ENCODE measurements at regions not wholly inside any gene's neighbourhood (a gene's known extent, or its start where the extent isn't known, plus 50 kb on each side); places are given as distances from the start of the nearest gene placed in this dataset.

DNA sequence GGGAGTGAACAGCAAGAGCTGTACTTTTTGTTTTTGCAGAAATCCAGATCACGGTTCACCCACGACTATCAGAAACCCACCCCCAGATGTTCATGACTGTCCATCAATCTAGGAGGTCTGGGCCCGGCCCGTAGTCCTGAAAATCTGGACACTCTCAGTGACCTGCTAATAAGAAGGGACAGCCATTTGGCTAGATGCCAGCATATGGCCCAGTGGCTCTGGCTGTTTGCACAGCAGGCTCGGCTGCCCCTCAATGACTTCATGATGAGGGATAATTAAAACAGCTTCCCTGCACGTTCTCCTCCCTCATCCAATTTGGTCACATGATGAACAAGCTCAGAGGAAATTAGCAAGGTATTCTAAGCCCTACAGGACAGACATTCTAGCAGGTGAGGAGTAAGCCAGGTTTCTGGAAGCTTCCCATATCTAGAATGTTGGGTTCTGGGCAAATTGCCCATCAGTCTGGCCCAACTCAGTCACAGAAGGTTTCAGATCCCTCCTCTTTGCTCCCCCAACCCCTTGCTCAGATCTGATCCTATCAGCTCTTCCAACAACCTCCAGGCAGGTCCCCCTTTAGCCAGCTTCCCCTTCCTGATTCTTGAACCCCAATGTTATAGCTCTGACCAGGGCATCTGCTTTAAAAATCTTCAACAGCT, 397.3 kb downstream of the SHANK2 start:
- H3K4me3 ChIP-seq (ENCODE audit: low read depth, low read length) = no peak overlapping the region

DNA sequence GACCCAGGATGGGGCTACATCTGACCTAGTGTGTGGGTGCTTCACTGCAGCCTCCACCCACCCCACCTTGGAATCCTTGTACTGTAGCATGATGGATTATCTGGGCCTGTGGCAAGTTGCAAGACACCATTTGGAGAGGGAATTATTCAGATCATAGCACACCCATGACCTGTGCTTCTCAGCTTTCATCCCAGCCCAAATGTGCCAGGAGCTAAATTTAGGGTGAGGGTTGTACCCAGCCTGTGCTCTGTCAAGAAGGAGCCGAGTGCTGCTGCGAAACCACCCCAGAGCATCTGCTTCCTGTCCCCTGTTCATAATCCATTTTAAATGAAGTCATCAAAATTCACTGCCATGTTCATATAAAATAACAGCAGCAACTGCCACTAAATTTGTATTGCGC, 394.5 kb downstream of the SHANK2 start:
- H3K4me3 ChIP-seq (ENCODE audit: low read depth, low read length) = no peak overlapping the region

DNA sequence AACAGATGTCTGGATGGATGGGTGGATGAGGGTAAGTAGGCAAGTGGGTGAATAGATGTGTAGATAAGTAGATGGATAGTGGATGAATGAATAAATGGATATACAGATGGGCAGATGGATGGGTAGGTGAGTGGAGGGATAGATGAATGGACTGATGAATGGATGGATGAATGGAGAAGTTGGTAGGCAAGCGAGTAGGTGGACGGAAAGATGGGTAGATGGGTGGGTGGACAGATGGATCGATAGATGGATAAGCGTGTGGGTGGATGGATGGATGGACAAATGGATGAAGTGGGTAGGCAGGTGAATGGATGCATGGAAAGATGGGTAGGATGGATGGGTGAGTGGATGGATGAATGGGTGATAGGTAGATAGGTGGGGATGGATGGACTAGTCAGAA, 393.2 kb downstream of the SHANK2 start:
- no peak overlapping the region for H3K4me3 ChIP-seq (ENCODE audit: low read depth, low read length)

DNA sequence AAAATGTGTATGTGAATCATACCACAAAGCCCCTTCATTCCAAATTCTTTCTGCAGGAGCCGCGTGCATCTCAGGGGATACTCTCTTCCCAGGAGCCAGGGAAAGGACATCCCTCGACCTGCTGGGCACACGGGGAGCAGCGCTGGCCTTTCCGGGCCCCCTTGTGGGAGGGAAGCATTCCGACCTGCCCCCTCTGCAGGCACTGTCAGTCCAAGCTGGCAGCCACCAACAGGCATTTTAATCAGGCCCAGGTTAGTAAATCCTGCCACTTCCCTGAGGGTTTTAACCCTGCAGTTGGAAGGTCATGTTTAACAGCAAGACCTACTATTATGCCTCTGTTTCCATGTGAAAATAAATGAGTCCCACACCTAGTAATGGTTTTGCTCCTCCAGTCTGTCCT, 391.5 kb downstream of the SHANK2 start:
- H3K4me3 ChIP-seq (ENCODE audit: low read depth, low read length) = no peak overlapping the region

DNA sequence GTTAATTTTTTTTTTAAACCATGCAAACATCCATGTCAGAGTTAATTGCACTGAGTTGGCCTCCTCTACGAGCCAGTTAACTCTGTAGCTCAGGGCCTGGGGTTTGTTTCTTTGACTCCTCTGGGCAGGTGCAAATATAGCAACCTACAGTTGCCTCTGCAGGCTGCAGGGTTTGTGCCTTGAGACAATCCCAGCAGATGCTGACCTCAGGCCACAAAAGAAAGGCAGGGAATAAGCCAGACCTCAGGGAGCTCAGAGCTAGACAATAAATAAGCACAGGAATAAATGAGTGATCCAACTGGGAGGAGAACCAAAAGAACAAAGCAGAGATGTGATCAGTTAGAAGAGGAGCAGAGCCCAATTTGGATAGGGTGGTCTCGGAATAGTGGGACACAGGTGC, 390.8 kb downstream of the SHANK2 start:
- no peak overlapping the region for H3K4me3 ChIP-seq (ENCODE audit: low read depth, low read length)

DNA sequence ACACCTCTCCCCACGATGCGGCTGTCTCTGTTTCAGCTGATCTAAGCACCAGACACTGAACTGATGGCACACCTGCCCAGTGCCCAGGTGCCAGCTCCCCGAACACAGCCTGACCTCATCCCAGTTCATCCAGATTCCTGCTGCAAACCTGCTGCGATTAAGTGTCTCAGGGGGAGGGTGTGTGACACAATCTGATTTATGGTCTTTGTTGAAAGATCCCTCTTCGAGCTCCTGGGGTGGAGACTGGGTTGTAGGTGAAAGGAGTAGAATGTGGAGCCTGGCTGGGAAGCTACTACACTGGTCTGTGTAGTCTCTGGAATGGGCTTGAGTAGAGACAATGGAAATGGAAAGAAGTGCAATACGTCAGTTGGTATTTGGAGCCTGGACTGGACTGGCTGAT, 390.3 kb downstream of the SHANK2 start:
- H3K4me3 ChIP-seq (ENCODE audit: low read depth, low read length) = no peak overlapping the region

DNA sequence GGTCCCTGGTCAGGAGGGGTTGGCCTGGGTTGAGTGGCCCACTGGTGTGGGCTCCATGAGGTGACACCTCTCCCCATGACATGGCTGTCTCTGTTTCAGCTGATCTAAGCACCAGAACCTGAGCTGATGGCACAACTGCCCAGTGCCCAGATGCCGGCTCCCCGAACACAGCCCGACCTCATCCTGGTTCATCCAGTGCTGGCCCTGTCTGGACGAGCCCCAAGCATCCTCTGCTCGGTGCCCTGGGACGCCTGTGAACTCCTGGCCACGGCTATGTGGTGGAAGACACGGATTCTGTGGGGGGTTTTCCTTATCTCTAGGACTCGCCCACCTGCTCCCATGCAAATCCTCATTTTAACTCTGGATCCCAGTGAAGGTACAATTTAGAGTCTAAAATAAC, 389.2 kb downstream of the SHANK2 start:
- H3K4me3 ChIP-seq (ENCODE audit: low read depth, low read length) = no peak overlapping the region

DNA sequence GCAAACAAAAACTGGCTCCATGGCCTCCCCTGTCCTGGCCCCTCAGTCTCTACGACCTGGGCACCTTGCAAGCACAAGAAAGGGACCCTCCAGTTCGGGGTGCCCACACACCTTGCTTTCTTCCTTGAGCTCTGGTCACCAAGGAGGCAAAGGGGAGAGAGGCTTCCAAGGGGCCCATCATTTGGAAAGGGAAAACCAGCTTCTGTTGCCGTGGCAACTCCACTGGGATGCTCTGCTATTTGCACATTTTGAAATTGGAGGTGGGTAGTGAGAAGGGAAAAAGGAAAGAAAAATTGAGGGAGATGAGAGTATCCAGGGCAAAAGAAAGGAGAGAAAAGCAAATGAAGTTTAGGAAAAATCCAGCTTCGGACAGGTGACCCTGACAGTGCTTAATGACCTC, 388.4 kb downstream of the SHANK2 start:
- H3K4me3 ChIP-seq (ENCODE audit: low read depth, low read length) = no peak overlapping the region

DNA sequence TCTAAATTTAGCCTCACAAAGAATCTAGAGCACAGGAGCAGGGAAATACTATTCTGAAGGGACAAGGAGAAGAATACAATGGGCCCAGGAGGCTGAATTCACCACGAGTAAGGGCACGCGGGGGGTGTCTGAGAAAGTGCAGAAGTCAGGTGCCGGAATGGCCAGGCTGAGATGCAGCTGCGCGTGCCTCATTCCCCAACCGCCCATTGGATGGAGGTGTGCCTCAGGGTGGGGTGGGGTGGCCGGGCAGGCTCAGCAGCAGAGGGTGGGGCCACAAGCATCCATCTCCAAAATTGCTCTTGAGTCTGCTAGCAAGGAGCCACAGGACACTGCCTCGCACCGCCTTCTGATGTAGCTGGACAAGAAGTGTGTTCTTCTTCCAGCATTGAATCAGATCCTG, 387.0 kb downstream of the SHANK2 start:
- H3K4me3 ChIP-seq (ENCODE audit: low read depth, low read length) = no peak overlapping the region

DNA sequence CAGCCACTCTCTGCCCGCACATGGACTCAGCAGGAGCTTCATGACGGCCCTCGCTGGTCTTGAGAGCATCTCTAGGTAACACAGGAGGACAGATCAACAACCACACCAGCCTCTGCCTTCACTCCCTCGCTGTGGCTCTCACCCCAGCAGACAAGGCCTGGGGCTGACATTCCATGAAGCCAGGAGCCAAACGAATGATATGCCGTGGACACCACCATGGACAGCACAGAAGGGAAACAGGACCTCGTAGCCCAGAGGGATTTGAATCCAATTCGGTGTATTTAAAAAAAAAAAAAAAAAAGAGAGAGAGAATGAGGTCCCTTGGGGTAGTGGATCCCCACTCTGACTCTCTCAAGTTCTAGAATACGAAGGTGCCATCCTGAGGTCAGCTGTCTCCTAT, 385.5 kb downstream of the SHANK2 start:
- H3K4me3 ChIP-seq (ENCODE audit: low read depth, low read length) = no peak overlapping the region

DNA sequence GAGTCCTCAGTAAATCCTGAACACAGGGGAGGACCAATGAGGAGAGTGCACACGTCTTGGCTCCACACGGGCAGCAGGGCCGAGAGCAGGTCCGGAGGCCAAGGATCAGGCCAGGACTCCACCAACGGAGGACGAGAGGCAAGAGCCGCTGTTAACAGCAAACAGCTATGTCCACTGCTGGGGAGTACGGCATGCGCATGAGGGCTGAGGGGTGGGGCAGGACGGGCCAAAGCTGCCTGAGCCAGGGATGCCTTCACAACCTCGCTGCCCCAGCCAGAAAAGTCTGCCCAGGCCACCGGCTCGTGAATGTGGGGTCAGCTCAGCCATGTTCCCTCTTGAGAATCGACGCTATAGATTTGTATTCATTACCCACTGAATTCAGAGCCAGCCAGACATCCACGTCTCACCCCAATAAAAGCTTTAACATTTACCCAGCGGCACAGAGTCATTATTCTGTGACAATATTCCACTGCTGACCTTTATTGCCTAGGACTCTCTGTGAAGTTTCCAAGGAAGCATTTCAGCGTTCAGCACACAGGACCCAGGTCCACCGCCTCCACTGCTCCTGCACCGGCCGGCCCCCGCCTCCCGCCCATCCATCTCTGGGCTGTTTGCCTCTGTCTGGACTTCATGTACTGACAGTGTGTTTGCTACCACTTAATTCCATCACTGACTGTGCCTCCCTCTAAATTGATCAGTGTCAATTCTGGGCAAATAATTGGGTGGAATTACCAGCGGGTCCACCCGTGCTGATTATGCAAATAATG, 384.9 kb downstream of the SHANK2 start:
- no peak overlapping the region for H3K4me3 ChIP-seq (ENCODE audit: low read depth, low read length)

DNA sequence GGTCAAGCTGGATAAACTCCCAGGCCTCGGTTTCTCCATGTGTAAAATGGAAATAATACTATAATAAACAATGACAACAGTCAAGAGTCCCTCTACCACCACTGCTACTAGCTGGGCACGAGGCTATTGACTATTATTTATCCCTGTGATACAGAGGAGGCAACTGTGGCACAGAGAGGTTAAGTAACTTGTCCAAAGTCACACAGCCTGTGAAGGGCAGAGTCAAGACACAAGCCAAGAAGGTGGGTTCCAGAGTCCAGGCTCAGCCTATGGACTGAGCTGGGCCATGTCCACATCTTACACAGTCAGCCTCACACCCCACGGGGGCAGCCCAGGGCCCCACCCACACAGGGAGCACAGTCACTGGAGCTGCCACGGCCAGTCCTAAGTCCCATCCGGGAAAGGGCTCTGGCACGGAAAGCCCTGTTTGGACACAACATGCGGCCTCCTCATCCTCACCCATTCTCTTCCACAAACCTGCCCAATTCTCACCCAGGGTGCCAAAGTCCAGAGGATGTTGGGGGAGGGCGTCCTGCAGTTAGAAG, 384.0 kb downstream of the SHANK2 start:
- H3K4me3 ChIP-seq (ENCODE audit: low read depth, low read length) = no peak overlapping the region

DNA sequence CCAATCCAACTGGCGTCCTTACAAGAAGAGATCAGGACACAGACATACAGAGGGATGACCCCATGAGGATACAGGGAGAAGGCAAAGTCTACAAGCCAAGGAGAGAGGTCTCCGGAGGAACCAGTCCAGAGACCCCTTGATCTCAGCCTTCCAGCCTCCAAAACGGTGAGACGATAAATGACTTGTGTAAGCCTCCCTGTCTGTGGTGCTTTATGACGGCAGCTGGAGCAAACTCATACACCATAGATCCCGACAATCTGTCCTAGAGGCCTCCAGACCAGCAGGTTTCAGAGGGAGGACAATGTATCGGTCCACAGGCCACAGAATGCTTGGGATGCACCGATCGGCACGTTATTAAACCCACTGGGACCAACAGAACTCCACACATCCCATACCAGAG, 383.3 kb downstream of the SHANK2 start:
- no peak overlapping the region for H3K4me3 ChIP-seq (ENCODE audit: low read depth, low read length)

DNA sequence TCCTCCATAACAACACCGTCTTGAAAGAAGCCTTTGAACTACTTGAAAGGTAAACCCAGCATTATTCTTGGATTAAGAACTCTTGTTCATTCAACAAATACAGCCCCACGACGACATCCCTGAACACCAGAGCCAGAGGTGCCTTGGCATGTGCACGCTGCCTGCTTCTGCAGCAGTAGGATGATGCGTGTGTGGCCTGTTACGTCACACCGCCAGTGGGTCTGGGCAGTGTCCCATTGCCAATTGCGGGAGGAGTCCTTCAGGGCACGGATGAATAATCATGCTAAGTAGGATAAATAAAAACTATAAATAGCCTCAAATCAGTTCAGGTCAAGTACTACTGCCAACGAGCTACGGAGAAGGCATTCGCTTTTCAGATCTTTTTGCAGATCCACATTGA, 380.5 kb downstream of the SHANK2 start:
- no peak overlapping the region for H3K4me3 ChIP-seq (ENCODE audit: low read depth, low read length)

DNA sequence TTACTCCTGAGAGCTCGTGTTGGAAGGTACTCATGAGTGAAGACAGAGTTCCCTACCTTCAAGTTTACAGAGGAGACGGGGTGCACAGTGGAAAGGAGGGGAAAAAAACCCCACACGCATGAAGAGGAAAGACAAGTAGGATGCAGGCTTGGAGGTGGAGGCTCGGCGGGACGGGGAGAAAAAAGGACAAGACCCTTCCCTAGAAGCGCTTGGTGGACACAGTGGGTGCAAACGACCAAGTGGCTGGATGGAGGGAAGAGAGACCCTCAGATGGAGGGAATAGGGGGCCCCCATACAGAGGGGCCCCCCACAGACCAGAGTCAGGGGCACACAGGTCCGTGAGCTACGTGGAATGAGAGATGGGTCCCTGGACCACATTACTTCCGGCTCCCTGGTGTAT, 380.1 kb downstream of the SHANK2 start:
- no peak overlapping the region for H3K4me3 ChIP-seq (ENCODE audit: low read depth, low read length)

DNA sequence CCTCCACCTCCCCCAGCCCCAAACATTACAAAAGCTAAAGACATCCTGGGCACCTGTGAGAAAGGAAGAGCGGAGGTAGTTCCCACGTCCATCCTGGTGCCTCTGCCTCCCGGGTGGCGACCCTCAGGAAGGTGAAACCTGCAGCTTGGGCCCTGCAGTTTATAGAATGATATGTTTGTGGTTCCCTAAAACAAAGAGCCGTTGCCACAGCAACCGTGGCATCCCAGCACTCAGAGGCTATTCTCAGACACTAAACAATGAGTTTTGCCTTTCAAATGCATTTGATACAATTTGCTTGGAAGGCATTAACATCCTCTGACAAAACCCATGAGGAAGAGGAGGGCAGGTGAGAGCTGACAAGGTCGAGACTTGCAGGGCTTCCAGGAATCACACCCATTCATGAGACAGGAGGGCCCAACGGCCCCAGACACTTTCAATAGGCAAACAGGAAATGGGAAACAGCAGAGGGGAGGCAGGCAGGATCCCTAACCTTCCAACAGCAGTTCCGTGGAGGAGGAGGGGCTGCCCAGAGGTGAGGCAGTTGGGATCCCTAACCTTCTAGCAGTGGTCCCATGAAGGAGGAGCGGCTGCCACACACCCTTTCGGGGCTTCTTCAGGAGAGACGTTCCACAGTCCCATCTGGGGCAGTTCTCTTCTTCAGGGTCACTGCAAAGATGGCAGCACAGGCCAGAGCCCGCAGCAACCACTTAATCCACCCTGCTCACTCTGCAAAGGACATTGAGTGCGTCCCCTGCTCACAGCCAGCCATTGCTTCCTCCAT, 379.2 kb downstream of the SHANK2 start:
- H3K4me3 ChIP-seq (ENCODE audit: low read depth, low read length) = no peak overlapping the region

DNA sequence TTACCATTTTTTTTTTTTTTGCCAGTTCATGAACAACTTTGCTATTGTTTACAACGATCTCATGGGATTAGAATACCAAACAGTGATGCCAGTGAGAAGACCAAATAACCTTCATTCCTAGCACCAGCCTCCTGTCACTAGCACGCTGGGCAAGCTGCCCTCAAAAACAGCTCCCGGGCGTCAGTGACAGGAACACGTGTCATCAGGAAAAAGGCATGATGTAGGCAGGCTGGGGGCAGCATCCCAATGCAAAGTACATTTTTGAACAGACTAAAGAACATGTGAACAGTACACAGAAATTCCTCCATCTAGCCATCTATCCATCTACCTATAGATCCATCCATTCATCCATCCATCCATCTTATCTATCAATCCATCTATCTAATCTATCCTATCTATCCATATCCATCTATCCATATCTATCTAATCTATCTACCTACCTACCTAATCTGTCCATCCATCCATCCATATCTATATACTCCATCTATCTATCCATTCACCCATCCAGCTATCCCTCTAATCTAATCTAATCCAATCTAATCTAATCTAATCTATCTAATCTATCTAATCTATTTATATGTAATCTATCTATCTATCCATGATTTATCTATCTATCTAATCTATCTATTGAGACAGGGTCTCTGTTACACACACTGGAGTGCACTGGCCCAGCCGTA, 378.5 kb downstream of the SHANK2 start:
- no peak overlapping the region for H3K4me3 ChIP-seq (ENCODE audit: low read depth, low read length)

DNA sequence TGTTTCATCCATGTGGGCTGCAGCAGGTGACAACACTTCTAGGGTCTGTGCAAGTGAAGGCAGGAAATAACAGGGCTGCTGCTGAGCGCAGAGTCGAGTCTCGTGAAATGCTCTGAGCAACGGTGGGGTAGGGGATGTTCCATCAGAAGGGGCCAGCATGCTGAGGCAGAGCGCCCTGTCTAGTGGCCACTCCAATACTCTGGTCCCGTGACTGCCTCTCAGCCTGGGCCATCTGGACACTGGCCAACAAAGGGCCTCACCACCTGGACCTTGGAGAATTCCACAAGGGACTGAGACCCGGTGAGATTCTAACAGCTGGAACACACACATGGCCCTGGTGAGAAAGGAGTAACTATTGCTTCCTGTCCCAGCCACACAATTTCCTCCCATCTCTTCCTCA, 375.7 kb downstream of the SHANK2 start:
- no peak overlapping the region for H3K4me3 ChIP-seq (ENCODE audit: low read depth, low read length)

DNA sequence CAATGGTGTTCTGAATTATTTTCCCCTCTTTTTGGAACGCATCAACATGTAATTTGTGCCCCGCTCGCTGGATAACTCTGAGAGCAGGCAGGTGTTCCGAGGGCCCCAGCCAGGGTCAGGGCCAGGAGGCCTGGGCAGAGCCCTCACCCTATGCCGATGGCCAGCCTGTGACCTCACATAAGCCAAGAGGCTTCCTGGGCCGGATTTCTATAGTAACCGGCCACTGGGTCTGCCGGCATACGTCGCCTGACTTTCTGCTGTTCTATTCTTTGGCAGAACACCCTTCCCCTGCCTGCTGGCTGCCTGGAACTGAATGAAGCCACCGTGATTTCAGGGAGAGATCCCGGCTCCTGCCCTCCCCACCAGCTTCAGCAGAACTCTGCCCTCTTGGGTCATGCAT, 375.2 kb downstream of the SHANK2 start:
- no peak overlapping the region for H3K4me3 ChIP-seq (ENCODE audit: low read depth, low read length)

DNA sequence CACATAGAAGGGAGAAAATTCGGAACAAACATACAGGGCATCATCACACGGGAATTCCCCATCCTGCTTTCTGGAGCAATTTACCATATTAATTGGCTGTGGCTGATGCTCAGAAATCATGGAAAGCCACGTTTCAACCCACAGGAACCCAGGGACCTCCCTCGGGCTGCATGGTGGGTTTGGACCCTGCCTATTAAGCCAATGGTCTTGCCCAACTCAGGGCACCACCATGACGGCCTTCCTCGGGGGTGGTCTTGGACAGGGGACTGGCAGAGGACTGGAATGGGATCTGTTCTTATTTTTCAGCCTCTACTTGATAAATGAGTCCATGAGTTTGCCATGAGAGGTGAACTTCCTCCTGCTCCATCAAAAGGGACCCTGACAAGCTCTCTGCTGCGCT, 374.0 kb downstream of the SHANK2 start:
- no peak overlapping the region for H3K4me3 ChIP-seq (ENCODE audit: low read depth, low read length)

DNA sequence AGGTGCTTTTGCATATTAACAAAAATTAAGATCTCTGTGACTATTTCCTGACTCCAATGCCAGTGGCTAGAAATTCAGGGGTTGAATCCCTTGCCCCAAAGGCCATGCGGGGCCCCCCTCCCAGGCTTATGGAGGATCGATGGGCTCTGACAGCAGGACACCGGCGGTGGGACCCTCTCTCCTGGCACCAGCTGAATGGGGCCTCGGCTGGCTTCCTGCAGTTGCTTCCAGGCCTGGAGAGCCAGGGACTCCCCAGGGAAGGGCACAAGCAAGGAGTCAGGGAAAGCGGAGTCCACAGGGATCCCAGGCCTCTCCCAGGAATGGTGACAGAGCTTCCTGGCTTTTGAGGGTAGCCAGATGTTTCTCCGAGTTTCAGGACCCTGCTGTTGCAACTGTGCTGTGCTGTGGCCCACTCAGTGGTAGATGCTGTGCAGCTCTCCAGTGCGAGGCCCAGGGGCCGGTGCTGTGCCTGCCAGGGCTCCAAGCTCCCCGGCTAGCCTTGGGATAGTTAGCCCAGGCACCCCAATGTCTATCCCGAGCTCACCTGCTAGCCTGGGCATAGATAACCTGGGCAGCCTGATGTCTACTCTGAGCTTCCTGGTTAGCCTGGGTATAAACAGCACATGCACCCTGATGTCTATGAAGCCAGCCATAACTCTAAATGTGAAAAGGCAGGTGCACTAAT, 372.6 kb downstream of the SHANK2 start:
- no peak overlapping the region for H3K4me3 ChIP-seq (ENCODE audit: low read depth, low read length)

Measured in iPS-11a (cell line).